ENCODE measurements at regions not wholly inside any gene's neighbourhood (a gene's known extent, or its start where the extent isn't known, plus 50 kb on each side); places are given as distances from the start of the nearest gene placed in this dataset.

GRCh38 chr3:177665122-177665808, 468.0 kb upstream of the TBL1XR1 start:
- H3F3A ChIP-seq (ENCODE audit: insufficient read depth, low read length) = no peaks in the 10 kb centered on the region
- no peaks in the 10 kb centered on the region for H3K36me3 ChIP-seq (replicated peaks; ENCODE audit: insufficient read depth, low read length)
- H3K27me3 ChIP-seq (replicated peaks; ENCODE audit: insufficient read depth, low read length) = no peaks in the 10 kb centered on the region
- H4K20me1 ChIP-seq (ENCODE audit: insufficient read depth, low read length) = no peaks in the 10 kb centered on the region
- no peaks in the 10 kb centered on the region for H3K9me3 ChIP-seq (replicated peaks; ENCODE audit: insufficient read depth, low read length)
- H3K79me2 ChIP-seq (ENCODE audit: low read length) = no peaks in the 10 kb centered on the region
- no peak for DNase-seq
- H3K9ac ChIP-seq (ENCODE audit: low read length) = no peak overlapping the region
- no peak overlapping the region for H2AFZ ChIP-seq (ENCODE audit: low read length)
- H3K27ac ChIP-seq (ENCODE audit: low read length) = no peak overlapping the region
- H3K4me2 ChIP-seq (ENCODE audit: low read depth, low read length) = no peak overlapping the region
- no peaks in the 10 kb centered on the region for H3K9me2 ChIP-seq (replicated peaks; ENCODE audit: insufficient read depth, low read length)
- no peak overlapping the region for H3K4me3 ChIP-seq (ENCODE audit: low read length)
- TF ChIP-seq EZH2 (optimal IDR thresholded peaks at IDR 0.05; ENCODE audit: low read depth, low read length) (no peak), EZH2phosphoT487 (IDR thresholded peaks at IDR 0.05; ENCODE audit: low read length) (no peak), CTCF (IDR thresholded peaks at IDR 0.05; ENCODE audit: low read length) (no peak)
- no peaks in the 10 kb centered on the region for H3K4me1 ChIP-seq (ENCODE audit: low read length)

- no peaks in the 10 kb centered on the region for H3F3A ChIP-seq (ENCODE audit: insufficient read depth, low read length)
- H4K20me1 ChIP-seq (ENCODE audit: insufficient read depth, low read length) = no peaks in the 10 kb centered on the region
- H3K79me2 ChIP-seq (ENCODE audit: low read length) = no peaks in the 10 kb centered on the region
- no peaks in the 10 kb centered on the region; the same call in 1 of the 2 replicates for H3K9me3 ChIP-seq (replicated peaks; ENCODE audit: insufficient read depth, low read length)
- peak; percentile 5 for DNase-seq
- H3K36me3 ChIP-seq (replicated peaks; ENCODE audit: insufficient read depth, low read length) = no peaks in the 10 kb centered on the region
- H3K4me1 ChIP-seq (ENCODE audit: low read length) = no peaks in the 10 kb centered on the region
- H3K4me2 ChIP-seq (ENCODE audit: low read depth, low read length) = no peak overlapping the region
- no peak overlapping the region for H3K27ac ChIP-seq (ENCODE audit: low read length)
- TF ChIP-seq EZH2 (optimal IDR thresholded peaks at IDR 0.05; ENCODE audit: low read depth, low read length) = no peak
- TF ChIP-seq CTCF (IDR thresholded peaks at IDR 0.05; ENCODE audit: low read length) = no peak
- no peak for TF ChIP-seq EZH2phosphoT487 (IDR thresholded peaks at IDR 0.05; ENCODE audit: low read length)
- H2AFZ ChIP-seq (ENCODE audit: low read length) = no peak overlapping the region
- H3K9ac ChIP-seq (ENCODE audit: low read length) = no peak overlapping the region
- no peaks in the 10 kb centered on the region for H3K9me2 ChIP-seq (replicated peaks; ENCODE audit: insufficient read depth, low read length)
- H3K27me3 ChIP-seq (replicated peaks; ENCODE audit: insufficient read depth, low read length) = no peaks in the 10 kb centered on the region
- no peak overlapping the region for H3K4me3 ChIP-seq (ENCODE audit: low read length)
Measured at GRCh38 chr3:177672252-177672911, 475.1 kb upstream of the TBL1XR1 start.

GRCh38 chr3:177673112-177673914, 476.0 kb upstream of the TBL1XR1 start:
- no peak for TF ChIP-seq EZH2phosphoT487 (IDR thresholded peaks at IDR 0.05; ENCODE audit: low read length)
- TF ChIP-seq CTCF (IDR thresholded peaks at IDR 0.05; ENCODE audit: low read length) = no peak
- TF ChIP-seq EZH2 (optimal IDR thresholded peaks at IDR 0.05; ENCODE audit: low read depth, low read length) = no peak
- no peak overlapping the region for H3K9ac ChIP-seq (ENCODE audit: low read length)
- H3K36me3 ChIP-seq (replicated peaks; ENCODE audit: insufficient read depth, low read length) = no peaks in the 10 kb centered on the region
- H3K9me3 ChIP-seq (replicated peaks; ENCODE audit: insufficient read depth, low read length) = no peaks in the 10 kb centered on the region; the same call in 1 of the 2 replicates
- no peaks in the 10 kb centered on the region for H3K9me2 ChIP-seq (replicated peaks; ENCODE audit: insufficient read depth, low read length)
- no peak for DNase-seq
- no peak overlapping the region for H3K4me3 ChIP-seq (ENCODE audit: low read length)
- H4K20me1 ChIP-seq (ENCODE audit: insufficient read depth, low read length) = no peaks in the 10 kb centered on the region
- H3K4me1 ChIP-seq (ENCODE audit: low read length) = no peaks in the 10 kb centered on the region
- no peak overlapping the region for H2AFZ ChIP-seq (ENCODE audit: low read length)
- no peaks in the 10 kb centered on the region for H3K27me3 ChIP-seq (replicated peaks; ENCODE audit: insufficient read depth, low read length)
- H3K4me2 ChIP-seq (ENCODE audit: low read depth, low read length) = no peak overlapping the region
- H3K27ac ChIP-seq (ENCODE audit: low read length) = no peak overlapping the region
- H3K79me2 ChIP-seq (ENCODE audit: low read length) = no peaks in the 10 kb centered on the region
- H3F3A ChIP-seq (ENCODE audit: insufficient read depth, low read length) = no peaks in the 10 kb centered on the region

Measured in MM.1S (cell line).